Chondrocyte (in vitro differentiated cells): ENCODE measurements at regions not wholly inside any gene's neighbourhood (a gene's known extent, or its start where the extent isn't known, plus 50 kb on each side); places are given as distances from the start of the nearest gene placed in this dataset.

Experiments
- DNase-seq: peaks from one replicate; pipeline ENCODE4 v3.0.0; 2021; ENCODE audit warnings: mixed read lengths, low spot score
- H3K27ac Mint-ChIP-seq: one replicate; pipeline ENCODE4 v1.8.0; 2021; ENCODE audit warnings: mild to moderate bottlenecking, moderate library complexity, mixed read lengths; ENCODE audit not compliant: unreplicated experiment
- H3K27me3 Mint-ChIP-seq: 2 replicates; pipeline ENCODE4 v1.8.0; 2021; ENCODE audit warnings: low read depth, mixed read lengths
- H3K36me3 Mint-ChIP-seq: 2 replicates; pipeline ENCODE4 v1.8.0; 2021; ENCODE audit warnings: low read depth, mixed read lengths
- H3K4me1 Mint-ChIP-seq: 2 replicates; pipeline ENCODE4 v1.8.0; 2021; ENCODE audit warnings: low read depth, mild to moderate bottlenecking, mixed read lengths
- H3K4me3 Mint-ChIP-seq: one replicate; pipeline ENCODE4 v1.8.0; 2021; ENCODE audit warnings: mild to moderate bottlenecking, moderate library complexity, mixed read lengths; ENCODE audit not compliant: unreplicated experiment
- H3K9me3 Mint-ChIP-seq: 2 replicates; pipeline ENCODE4 v1.8.0; 2021; ENCODE audit warnings: low read depth, mixed read lengths
- CTCF ChIP-seq: fragments of 200-600 bp; sonication (generic); IDR thresholded peaks from 2 replicates; pipeline ENCODE4 v1.5.0; 2021; ENCODE audit warnings: antibody characterized with exemption, mild to moderate bottlenecking, moderate library complexity

- Mint-ChIP-seq H3K27me3 (no peaks in the 10 kb centered on the region), H3K9me3 (peaks cover 19% of the 10 kb centered on the region), H3K4me3 (no peak overlapping the region), H3K27ac (no peak overlapping the region), H3K4me1 (no peaks in the 10 kb centered on the region), H3K36me3 (no peaks in the 10 kb centered on the region)
- TF ChIP-seq CTCF = no peak
- no peak for DNase-seq
These were observed 991.6 kb downstream of the BRD1 start for GRCh38 chr22:48835857-48836672.

GRCh38 chr22:48835364-48835763 is 992.3 kb downstream of the BRD1 start:
- no peak for TF ChIP-seq CTCF
- DNase-seq = no peak
- no peaks in the 10 kb centered on the region for H3K27me3 Mint-ChIP-seq
- no peak overlapping the region for H3K4me3 Mint-ChIP-seq
- H3K4me1 Mint-ChIP-seq = no peaks in the 10 kb centered on the region
- peaks cover 2% of the 10 kb centered on the region for H3K36me3 Mint-ChIP-seq
- H3K9me3 Mint-ChIP-seq = peaks cover 24% of the 10 kb centered on the region
- H3K27ac Mint-ChIP-seq = no peak overlapping the region

GRCh38 chr22:48834404-48834803 is 993.3 kb downstream of the BRD1 start:
- no peak overlapping the region for H3K4me3 Mint-ChIP-seq
- H3K9me3 Mint-ChIP-seq = peaks cover 26% of the 10 kb centered on the region
- TF ChIP-seq CTCF = no peak
- no peak overlapping the region for H3K27ac Mint-ChIP-seq
- H3K36me3 Mint-ChIP-seq = peaks cover 2% of the 10 kb centered on the region
- no peaks in the 10 kb centered on the region for H3K27me3 Mint-ChIP-seq
- H3K4me1 Mint-ChIP-seq = no peaks in the 10 kb centered on the region
- DNase-seq = no peak

GRCh38 chr22:48832592-48832991 is 995.1 kb downstream of the BRD1 start:
- Mint-ChIP-seq H3K9me3 (peaks cover 29% of the 10 kb centered on the region), H3K27ac (no peak overlapping the region)

GRCh38 chr22:48829908-48830307 is 997.8 kb downstream of the BRD1 start:
- peaks cover 29% of the 10 kb centered on the region for H3K9me3 Mint-ChIP-seq
- no peaks in the 10 kb centered on the region for H3K4me1 Mint-ChIP-seq
- TF ChIP-seq CTCF = no peak
- no peak overlapping the region for H3K27ac Mint-ChIP-seq
- H3K36me3 Mint-ChIP-seq = peaks cover 2% of the 10 kb centered on the region
- no peak overlapping the region for H3K4me3 Mint-ChIP-seq
- DNase-seq = peak; percentile 71
- H3K27me3 Mint-ChIP-seq = no peaks in the 10 kb centered on the region

More at GRCh38 chr22:48832592-48832991, 995.1 kb downstream of the BRD1 start:
- no peak for TF ChIP-seq CTCF
- no peaks in the 10 kb centered on the region for H3K4me1 Mint-ChIP-seq
- H3K4me3 Mint-ChIP-seq = no peak overlapping the region
- H3K36me3 Mint-ChIP-seq = peaks cover 2% of the 10 kb centered on the region
- no peak for DNase-seq
- no peaks in the 10 kb centered on the region for H3K27me3 Mint-ChIP-seq
